A673 (cell line): ENCODE measurements at regions not wholly inside any gene's neighbourhood (a gene's known extent, or its start where the extent isn't known, plus 50 kb on each side); places are given as distances from the start of the nearest gene placed in this dataset.

Experiments
- EZH2 ChIP-seq: fragments of 200-600 bp; sonication (generic); IDR thresholded peaks from 2 replicates; pipeline ENCODE4 v1.6.1; 2017; ENCODE audit warnings: borderline replicate concordance, low read depth, mild to moderate bottlenecking, mixed read lengths, antibody characterized with exemption, low read length; ENCODE audit not compliant: poor library complexity, severe bottlenecking
- TF ChIP-seq, protein P1 (sequence below): fragments of 300-800, 200-600 bp; sonication (generic); conservative IDR thresholded peaks from 2 replicates; pipeline ENCODE4 v1.5.1; 2017; ENCODE audit warnings: low read depth, mild to moderate bottlenecking, antibody characterized with exemption, low read length, moderate library complexity, mixed read lengths

DNA sequence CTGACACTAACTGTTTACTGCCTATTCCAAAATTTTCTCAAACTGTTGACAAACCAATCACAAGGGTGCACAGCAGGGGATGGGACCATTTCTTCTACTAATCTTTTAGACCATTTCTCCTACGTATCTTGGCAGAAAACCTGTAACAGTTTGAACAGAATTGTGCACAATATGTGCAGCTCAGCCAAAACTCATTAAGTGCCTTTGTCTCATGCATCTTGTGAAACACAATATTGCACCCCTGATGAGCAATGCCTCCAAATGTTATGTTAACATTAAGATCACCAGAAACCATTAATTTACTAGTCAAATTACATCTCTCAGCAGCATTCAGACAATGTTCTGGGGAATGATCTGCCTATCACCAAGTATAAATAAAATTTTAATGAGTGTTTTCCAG is 247.5 kb downstream of the NRIP1 start:
- TF ChIP-seq, protein P1, sequence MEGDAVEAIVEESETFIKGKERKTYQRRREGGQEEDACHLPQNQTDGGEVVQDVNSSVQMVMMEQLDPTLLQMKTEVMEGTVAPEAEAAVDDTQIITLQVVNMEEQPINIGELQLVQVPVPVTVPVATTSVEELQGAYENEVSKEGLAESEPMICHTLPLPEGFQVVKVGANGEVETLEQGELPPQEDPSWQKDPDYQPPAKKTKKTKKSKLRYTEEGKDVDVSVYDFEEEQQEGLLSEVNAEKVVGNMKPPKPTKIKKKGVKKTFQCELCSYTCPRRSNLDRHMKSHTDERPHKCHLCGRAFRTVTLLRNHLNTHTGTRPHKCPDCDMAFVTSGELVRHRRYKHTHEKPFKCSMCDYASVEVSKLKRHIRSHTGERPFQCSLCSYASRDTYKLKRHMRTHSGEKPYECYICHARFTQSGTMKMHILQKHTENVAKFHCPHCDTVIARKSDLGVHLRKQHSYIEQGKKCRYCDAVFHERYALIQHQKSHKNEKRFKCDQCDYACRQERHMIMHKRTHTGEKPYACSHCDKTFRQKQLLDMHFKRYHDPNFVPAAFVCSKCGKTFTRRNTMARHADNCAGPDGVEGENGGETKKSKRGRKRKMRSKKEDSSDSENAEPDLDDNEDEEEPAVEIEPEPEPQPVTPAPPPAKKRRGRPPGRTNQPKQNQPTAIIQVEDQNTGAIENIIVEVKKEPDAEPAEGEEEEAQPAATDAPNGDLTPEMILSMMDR = no peak
- TF ChIP-seq EZH2 = no peak
